HFFc6 (cell line): ENCODE measurements at regions not wholly inside any gene's neighbourhood (a gene's known extent, or its start where the extent isn't known, plus 50 kb on each side); places are given as distances from the start of the nearest gene placed in this dataset.

Source experiments
- DNase-seq: peaks from one replicate; pipeline ENCODE4 v3.0.0-alpha.2; 2018
- H3K27ac Mint-ChIP-seq: 2 replicates; pipeline ENCODE4 v1.8.0; 2020; ENCODE audit warnings: mild to moderate bottlenecking, mixed read lengths
- H3K27me3 Mint-ChIP-seq: 2 replicates; pipeline ENCODE4 v1.8.0; 2021; ENCODE audit warnings: mild to moderate bottlenecking, moderate library complexity, mixed read lengths; ENCODE audit not compliant: insufficient read depth
- H3K36me3 Mint-ChIP-seq: 2 replicates; pipeline ENCODE4 v1.8.0; 2021; ENCODE audit warnings: low read depth, mixed read lengths
- H3K4me1 Mint-ChIP-seq: 2 replicates; pipeline ENCODE4 v1.8.0; 2020; ENCODE audit warnings: low read depth, mixed read lengths
- H3K4me3 Mint-ChIP-seq: 2 replicates; pipeline ENCODE4 v1.8.0; 2020; ENCODE audit warnings: mild to moderate bottlenecking, moderate library complexity, mixed read lengths
- H3K9me3 Mint-ChIP-seq: 2 replicates; pipeline ENCODE4 v1.8.0; 2020; ENCODE audit warnings: mild to moderate bottlenecking, mixed read lengths
- CTCF ChIP-seq: fragments of 200-600 bp; sonication (generic); IDR thresholded peaks from 2 replicates; pipeline ENCODE4 v1.5.0; 2021; ENCODE audit warnings: antibody characterized with exemption, mild to moderate bottlenecking

- Mint-ChIP-seq H3K4me3 (peak overlapping the region; percentile 16; the same call in 1 of the 2 replicates), H3K4me1 (no peaks in the 10 kb centered on the region; the same call in 1 of the 2 replicates), H3K36me3 (no peaks in the 10 kb centered on the region; the same call in 1 of the 2 replicates), H3K9me3 (peaks cover 16% of the 10 kb centered on the region), H3K27ac (peak overlapping the region; percentile 61; the same call in 1 of the 2 replicates), H3K27me3 (peaks cover 6% of the 10 kb centered on the region)
- no peak for TF ChIP-seq CTCF
- DNase-seq = no peak
Measured at GRCh38 chr12:4164188-4164558, 109.4 kb upstream of the CCND2 start.

GRCh38 chr12:4161718-4162117, 111.8 kb upstream of the CCND2 start:
- DNase-seq = no peak
- H3K27ac Mint-ChIP-seq = no peak overlapping the region
- H3K27me3 Mint-ChIP-seq = peaks cover 3% of the 10 kb centered on the region; the same call in 1 of the 2 replicates
- peaks cover 3% of the 10 kb centered on the region; the same call in 1 of the 2 replicates for H3K36me3 Mint-ChIP-seq
- H3K4me1 Mint-ChIP-seq = no peaks in the 10 kb centered on the region; the same call in 1 of the 2 replicates
- H3K9me3 Mint-ChIP-seq = peaks cover 15% of the 10 kb centered on the region
- H3K4me3 Mint-ChIP-seq = no peak overlapping the region
- no peak for TF ChIP-seq CTCF

GRCh38 chr12:4160314-4161040, 113.1 kb upstream of the CCND2 start:
- no peak for TF ChIP-seq CTCF
- H3K27me3 Mint-ChIP-seq = peaks cover 3% of the 10 kb centered on the region; the same call in 1 of the 2 replicates

GRCh38 chr12:4159851-4160250, 113.7 kb upstream of the CCND2 start:
- H3K36me3 Mint-ChIP-seq = peaks cover 3% of the 10 kb centered on the region; the same call in 1 of the 2 replicates
- no peaks in the 10 kb centered on the region; the same call in 1 of the 2 replicates for H3K27me3 Mint-ChIP-seq
- peaks cover 15% of the 10 kb centered on the region for H3K9me3 Mint-ChIP-seq
- TF ChIP-seq CTCF = no peak
- H3K4me3 Mint-ChIP-seq = no peak overlapping the region
- no peak for DNase-seq
- no peak overlapping the region for H3K27ac Mint-ChIP-seq
- H3K4me1 Mint-ChIP-seq = no peaks in the 10 kb centered on the region; the same call in 1 of the 2 replicates

More at GRCh38 chr12:4160314-4161040, 113.1 kb upstream of the CCND2 start:
- Mint-ChIP-seq H3K4me3 (no peak overlapping the region), H3K4me1 (no peaks in the 10 kb centered on the region; the same call in 1 of the 2 replicates), H3K9me3 (peaks cover 15% of the 10 kb centered on the region), H3K27ac (no peak overlapping the region), H3K36me3 (peaks cover 3% of the 10 kb centered on the region; the same call in 1 of the 2 replicates)
- DNase-seq = no peak

- no peaks in the 10 kb centered on the region for H3K4me1 Mint-ChIP-seq
- no peak overlapping the region for H3K4me3 Mint-ChIP-seq
- no peak overlapping the region for H3K27ac Mint-ChIP-seq
- DNase-seq = no peak
- H3K36me3 Mint-ChIP-seq = peaks cover 3% of the 10 kb centered on the region; the same call in 1 of the 2 replicates
- TF ChIP-seq CTCF = no peak
- no peaks in the 10 kb centered on the region; the same call in 1 of the 2 replicates for H3K27me3 Mint-ChIP-seq
- peaks cover 9% of the 10 kb centered on the region for H3K9me3 Mint-ChIP-seq
Measured at GRCh38 chr12:4158306-4158705, 115.3 kb upstream of the CCND2 start.
